Stimulated activated naive CD8-positive, alpha-beta T cell treated with anti-CD3 and anti-CD28 coated beads, Interleukin-15, Interleukin-2, amounts not matched to agents 100 ng/mL and 50 ng/mL, for 24 hours (primary cell): ENCODE measurements at regions not wholly inside any gene's neighbourhood (a gene's known extent, or its start where the extent isn't known, plus 50 kb on each side); places are given as distances from the start of the nearest gene placed in this dataset.

ENCODE experiments used
- H3K27ac Mint-ChIP-seq: one replicate; pipeline ENCODE4 v1.8.0; 2021; ENCODE audit warnings: mild to moderate bottlenecking, mixed read lengths
- H3K27me3 Mint-ChIP-seq: one replicate; pipeline ENCODE4 v1.8.0; 2021; ENCODE audit warnings: mixed read lengths
- H3K36me3 Mint-ChIP-seq: one replicate; pipeline ENCODE4 v1.8.0; 2021; ENCODE audit warnings: low read depth, mixed read lengths
- H3K4me1 Mint-ChIP-seq: one replicate; pipeline ENCODE4 v1.8.0; 2021; ENCODE audit warnings: low read depth, mixed read lengths
- H3K4me3 Mint-ChIP-seq: one replicate; pipeline ENCODE4 v1.8.0; 2021; ENCODE audit warnings: mild to moderate bottlenecking, mixed read lengths
- H3K9me3 Mint-ChIP-seq: one replicate; pipeline ENCODE4 v1.8.0; 2021; ENCODE audit warnings: mixed read lengths

DNA sequence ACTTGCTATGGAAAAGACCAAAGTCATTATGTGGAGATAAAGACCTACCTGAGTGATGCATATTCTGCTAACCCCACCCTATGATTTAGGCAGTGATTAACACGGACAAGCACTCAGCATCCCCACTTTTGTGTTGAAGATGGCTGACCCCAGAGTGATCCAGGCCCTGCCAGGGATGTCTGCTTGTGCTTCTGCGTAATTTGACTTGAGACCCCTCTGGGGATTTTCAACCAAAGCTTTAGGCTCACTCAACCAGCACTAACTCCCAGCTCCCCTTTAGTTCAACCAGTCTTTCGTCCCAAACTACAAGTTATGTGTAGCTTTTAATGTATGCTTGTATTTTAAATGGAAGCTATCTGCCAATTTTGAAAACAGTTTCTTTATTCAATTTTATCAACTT, 538.0 kb upstream of the ID4 start:
- Mint-ChIP-seq H3K27me3 (no peaks in the 10 kb centered on the region), H3K9me3 (peaks cover 4% of the 10 kb centered on the region), H3K4me1 (no peaks in the 10 kb centered on the region), H3K36me3 (no peaks in the 10 kb centered on the region), H3K27ac (no peak overlapping the region), H3K4me3 (no peak overlapping the region)

DNA sequence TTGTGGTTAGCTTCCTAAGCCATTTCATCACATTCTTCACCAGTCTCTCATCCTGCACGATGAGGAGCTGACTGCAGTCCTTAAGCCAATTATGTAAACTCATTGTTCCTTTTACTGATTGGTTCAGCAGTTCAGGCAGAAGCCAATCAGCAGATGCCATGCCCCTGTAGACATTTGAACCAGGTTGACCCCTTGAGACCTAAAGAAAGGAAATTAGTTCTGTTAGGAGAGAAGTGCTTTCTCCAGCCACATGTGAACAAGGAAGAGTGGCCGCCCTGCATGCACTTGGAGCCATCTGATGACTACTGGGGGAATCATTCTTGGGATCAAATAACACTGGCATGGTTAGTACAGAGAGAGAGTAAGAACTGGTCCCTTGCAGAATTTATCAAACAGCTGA, 535.2 kb upstream of the ID4 start:
- Mint-ChIP-seq H3K27me3 (no peaks in the 10 kb centered on the region), H3K4me3 (no peak overlapping the region), H3K36me3 (no peaks in the 10 kb centered on the region), H3K27ac (no peak overlapping the region), H3K9me3 (peaks cover 4% of the 10 kb centered on the region), H3K4me1 (no peaks in the 10 kb centered on the region)

- Mint-ChIP-seq H3K4me1 (no peaks in the 10 kb centered on the region), H3K4me3 (no peak overlapping the region), H3K27me3 (no peaks in the 10 kb centered on the region), H3K9me3 (peaks cover 4% of the 10 kb centered on the region), H3K36me3 (no peaks in the 10 kb centered on the region), H3K27ac (no peak overlapping the region)
Measured at GRCh38 chr6:19303383-19303782, 533.8 kb upstream of the ID4 start.

- Mint-ChIP-seq H3K27ac (no peak overlapping the region), H3K36me3 (no peaks in the 10 kb centered on the region), H3K4me3 (no peak overlapping the region), H3K4me1 (no peaks in the 10 kb centered on the region), H3K27me3 (no peaks in the 10 kb centered on the region), H3K9me3 (peaks cover 22% of the 10 kb centered on the region)
Measured at GRCh38 chr6:19309661-19310060, 527.5 kb upstream of the ID4 start.

DNA sequence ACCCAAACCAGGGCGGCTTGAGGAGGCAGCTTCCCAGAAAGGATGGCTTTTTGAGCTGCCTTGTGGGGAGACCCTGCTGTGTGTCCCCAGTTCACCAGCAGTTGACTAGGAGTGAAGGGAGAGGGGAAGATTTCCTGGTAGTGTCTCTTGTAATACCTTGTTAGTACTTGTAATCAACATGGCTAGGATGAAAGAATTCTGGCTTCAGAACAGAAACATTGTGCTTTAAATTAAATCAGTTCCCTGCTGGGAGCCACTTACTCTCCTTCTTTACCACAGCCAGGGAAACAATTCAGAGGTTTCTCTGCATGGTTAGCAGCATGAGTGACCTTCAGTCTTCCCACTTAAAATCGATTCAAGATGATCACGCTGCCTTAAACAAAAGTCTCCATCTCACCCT, 525.4 kb upstream of the ID4 start:
- Mint-ChIP-seq H3K4me1 (no peaks in the 10 kb centered on the region), H3K36me3 (no peaks in the 10 kb centered on the region), H3K27me3 (no peaks in the 10 kb centered on the region), H3K4me3 (no peak overlapping the region), H3K27ac (no peak overlapping the region), H3K9me3 (peaks cover 26% of the 10 kb centered on the region)

GRCh38 chr6:19312241-19312978, 524.8 kb upstream of the ID4 start:
- H3K4me1 Mint-ChIP-seq = no peaks in the 10 kb centered on the region
- no peaks in the 10 kb centered on the region for H3K36me3 Mint-ChIP-seq
- H3K27me3 Mint-ChIP-seq = no peaks in the 10 kb centered on the region
- H3K4me3 Mint-ChIP-seq = no peak overlapping the region
- H3K9me3 Mint-ChIP-seq = peaks cover 26% of the 10 kb centered on the region
- H3K27ac Mint-ChIP-seq = no peak overlapping the region

- no peaks in the 10 kb centered on the region for H3K36me3 Mint-ChIP-seq
- no peaks in the 10 kb centered on the region for H3K27me3 Mint-ChIP-seq
- H3K27ac Mint-ChIP-seq = no peak overlapping the region
- H3K9me3 Mint-ChIP-seq = peaks cover 11% of the 10 kb centered on the region
- H3K4me3 Mint-ChIP-seq = no peak overlapping the region
- no peaks in the 10 kb centered on the region for H3K4me1 Mint-ChIP-seq
Measured at GRCh38 chr6:19317431-19317986, 519.7 kb upstream of the ID4 start.

DNA sequence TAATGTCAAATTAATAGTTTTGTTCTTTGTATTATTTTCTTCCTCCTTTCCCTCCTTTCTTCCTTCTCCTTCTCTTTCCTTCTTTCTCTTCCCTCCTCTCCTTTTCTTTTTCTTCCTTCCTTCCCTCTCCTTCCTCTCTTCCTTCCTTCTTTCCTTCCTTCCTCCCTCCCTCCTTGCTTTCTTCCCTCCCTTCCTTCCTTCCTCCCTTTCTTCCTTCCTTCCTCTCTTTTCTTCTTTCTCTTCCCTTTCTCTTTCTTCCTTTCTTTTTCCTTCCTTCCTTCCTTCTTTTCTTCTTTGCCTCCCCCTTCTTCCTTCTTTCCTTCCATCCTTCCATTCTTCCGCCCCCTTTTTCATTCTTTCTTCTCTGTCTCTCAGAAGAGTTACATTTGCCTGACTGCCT, 518.2 kb upstream of the ID4 start:
- Mint-ChIP-seq H3K27ac (no peak overlapping the region), H3K27me3 (no peaks in the 10 kb centered on the region), H3K4me3 (no peak overlapping the region), H3K4me1 (no peaks in the 10 kb centered on the region), H3K36me3 (no peaks in the 10 kb centered on the region), H3K9me3 (peaks cover 11% of the 10 kb centered on the region)

- Mint-ChIP-seq H3K27ac (no peak overlapping the region), H3K4me3 (no peak overlapping the region), H3K27me3 (no peaks in the 10 kb centered on the region), H3K4me1 (no peaks in the 10 kb centered on the region), H3K36me3 (no peaks in the 10 kb centered on the region), H3K9me3 (peaks cover 3% of the 10 kb centered on the region)
Measured at GRCh38 chr6:19320111-19320581, 517.0 kb upstream of the ID4 start.

DNA sequence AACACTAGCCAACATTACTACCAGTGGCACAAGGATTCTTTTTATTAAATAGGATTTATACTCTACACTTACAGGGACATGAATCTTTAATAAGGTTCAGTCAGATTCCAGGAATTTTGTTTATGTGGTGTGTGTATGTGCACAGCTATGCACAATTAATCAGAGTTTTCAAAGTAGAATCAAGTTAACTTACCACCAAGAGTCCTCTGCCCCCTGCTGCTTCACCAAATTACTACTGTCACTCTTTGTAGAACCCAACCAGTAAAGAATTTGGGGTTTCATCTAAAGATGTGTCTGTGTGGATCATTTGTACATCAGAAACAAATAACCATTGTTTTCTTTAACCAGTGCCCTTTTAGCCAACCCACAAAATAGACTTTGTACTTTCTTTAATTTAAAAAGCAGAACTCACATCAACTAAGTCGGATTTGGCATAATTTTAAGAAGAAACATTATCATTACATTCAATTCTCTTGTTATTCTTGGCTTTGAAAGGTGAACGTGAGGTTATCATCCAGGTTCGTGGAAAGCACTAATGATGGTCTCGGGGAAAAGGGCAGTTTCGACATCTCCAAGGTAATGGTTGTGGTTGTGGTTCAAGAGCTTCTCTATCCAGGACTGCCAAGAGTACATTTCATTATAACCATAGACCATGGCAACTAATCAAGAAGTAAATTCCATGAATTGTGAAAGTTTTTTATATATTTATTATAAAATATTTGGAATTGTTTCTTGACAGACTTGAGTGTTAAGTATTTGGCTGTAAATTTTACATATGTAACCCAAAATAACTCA, 514.3 kb upstream of the ID4 start:
- no peak overlapping the region for H3K27ac Mint-ChIP-seq
- H3K9me3 Mint-ChIP-seq = peaks cover 3% of the 10 kb centered on the region
- no peak overlapping the region for H3K4me3 Mint-ChIP-seq

GRCh38 chr6:19324376-19324775, 512.8 kb upstream of the ID4 start:
- Mint-ChIP-seq H3K27ac (no peak overlapping the region), H3K27me3 (no peaks in the 10 kb centered on the region), H3K4me1 (no peaks in the 10 kb centered on the region)

More for the DNA sequence above, 514.3 kb upstream of the ID4 start:
- Mint-ChIP-seq H3K27me3 (no peaks in the 10 kb centered on the region), H3K4me1 (no peaks in the 10 kb centered on the region), H3K36me3 (no peaks in the 10 kb centered on the region)

GRCh38 chr6:19325335-19325789, 511.8 kb upstream of the ID4 start:
- Mint-ChIP-seq H3K9me3 (peaks cover 3% of the 10 kb centered on the region), H3K4me3 (no peak overlapping the region), H3K36me3 (no peaks in the 10 kb centered on the region), H3K27me3 (no peaks in the 10 kb centered on the region), H3K4me1 (no peaks in the 10 kb centered on the region), H3K27ac (no peak overlapping the region)

More at GRCh38 chr6:19324376-19324775, 512.8 kb upstream of the ID4 start:
- Mint-ChIP-seq H3K36me3 (no peaks in the 10 kb centered on the region), H3K9me3 (peaks cover 3% of the 10 kb centered on the region), H3K4me3 (no peak overlapping the region)

GRCh38 chr6:19327241-19327640, 509.9 kb upstream of the ID4 start:
- no peaks in the 10 kb centered on the region for H3K9me3 Mint-ChIP-seq
- H3K4me1 Mint-ChIP-seq = no peaks in the 10 kb centered on the region
- H3K27ac Mint-ChIP-seq = no peak overlapping the region
- no peaks in the 10 kb centered on the region for H3K36me3 Mint-ChIP-seq
- no peaks in the 10 kb centered on the region for H3K27me3 Mint-ChIP-seq
- no peak overlapping the region for H3K4me3 Mint-ChIP-seq

- no peaks in the 10 kb centered on the region for H3K27me3 Mint-ChIP-seq
- H3K4me3 Mint-ChIP-seq = no peak overlapping the region
- H3K4me1 Mint-ChIP-seq = no peaks in the 10 kb centered on the region
- no peaks in the 10 kb centered on the region for H3K9me3 Mint-ChIP-seq
- no peak overlapping the region for H3K27ac Mint-ChIP-seq
- no peaks in the 10 kb centered on the region for H3K36me3 Mint-ChIP-seq
Measured at GRCh38 chr6:19327661-19328060, 509.5 kb upstream of the ID4 start.

DNA sequence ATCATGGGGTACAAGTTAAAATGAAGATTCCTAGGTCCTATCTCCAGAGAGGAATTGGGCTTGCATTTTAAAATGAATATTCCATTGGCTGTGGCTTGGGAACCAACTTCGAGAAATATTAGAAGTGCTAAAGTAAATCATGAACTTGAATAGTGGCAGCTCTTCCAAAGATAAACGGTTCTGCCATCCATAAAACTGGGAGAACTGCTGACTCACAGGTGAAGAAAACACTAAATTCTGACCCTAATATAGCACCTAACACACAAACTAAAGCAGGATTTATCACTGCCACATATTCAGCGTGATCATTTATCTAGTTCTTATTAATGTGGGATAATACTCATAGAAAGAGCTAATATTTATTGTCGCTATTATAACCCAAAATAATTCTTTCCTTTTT, 508.1 kb upstream of the ID4 start:
- H3K4me3 Mint-ChIP-seq = no peak overlapping the region
- H3K27ac Mint-ChIP-seq = no peak overlapping the region
- no peaks in the 10 kb centered on the region for H3K9me3 Mint-ChIP-seq
- no peaks in the 10 kb centered on the region for H3K36me3 Mint-ChIP-seq
- no peaks in the 10 kb centered on the region for H3K4me1 Mint-ChIP-seq
- H3K27me3 Mint-ChIP-seq = no peaks in the 10 kb centered on the region
